ENCODE measurements at regions not wholly inside any gene's neighbourhood (a gene's known extent, or its start where the extent isn't known, plus 50 kb on each side); places are given as distances from the start of the nearest gene placed in this dataset.

DNA sequence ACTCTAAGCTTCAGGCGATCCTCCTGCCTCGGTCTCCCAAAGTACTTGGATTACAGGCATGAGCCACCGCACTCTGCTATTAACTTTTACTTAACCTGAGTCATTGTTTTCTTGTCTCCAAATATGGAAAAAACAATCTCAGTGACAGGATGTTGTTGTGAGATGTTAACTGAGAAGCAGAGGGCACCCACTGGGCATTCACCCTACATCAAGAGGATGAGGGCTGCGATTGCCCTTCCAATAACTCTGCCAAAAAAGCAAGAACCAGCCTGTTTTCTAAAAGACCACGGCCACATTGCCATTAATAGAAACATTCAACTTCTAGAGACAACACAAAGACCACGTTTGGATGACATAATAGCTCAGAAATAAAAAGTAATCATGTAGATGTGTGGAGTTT is 107.6 kb upstream of the SGK1 start:
- H3K4me3 ChIP-seq (ENCODE audit: low read depth, low read length): no peak overlapping the region
- TF ChIP-seq, protein P1, sequence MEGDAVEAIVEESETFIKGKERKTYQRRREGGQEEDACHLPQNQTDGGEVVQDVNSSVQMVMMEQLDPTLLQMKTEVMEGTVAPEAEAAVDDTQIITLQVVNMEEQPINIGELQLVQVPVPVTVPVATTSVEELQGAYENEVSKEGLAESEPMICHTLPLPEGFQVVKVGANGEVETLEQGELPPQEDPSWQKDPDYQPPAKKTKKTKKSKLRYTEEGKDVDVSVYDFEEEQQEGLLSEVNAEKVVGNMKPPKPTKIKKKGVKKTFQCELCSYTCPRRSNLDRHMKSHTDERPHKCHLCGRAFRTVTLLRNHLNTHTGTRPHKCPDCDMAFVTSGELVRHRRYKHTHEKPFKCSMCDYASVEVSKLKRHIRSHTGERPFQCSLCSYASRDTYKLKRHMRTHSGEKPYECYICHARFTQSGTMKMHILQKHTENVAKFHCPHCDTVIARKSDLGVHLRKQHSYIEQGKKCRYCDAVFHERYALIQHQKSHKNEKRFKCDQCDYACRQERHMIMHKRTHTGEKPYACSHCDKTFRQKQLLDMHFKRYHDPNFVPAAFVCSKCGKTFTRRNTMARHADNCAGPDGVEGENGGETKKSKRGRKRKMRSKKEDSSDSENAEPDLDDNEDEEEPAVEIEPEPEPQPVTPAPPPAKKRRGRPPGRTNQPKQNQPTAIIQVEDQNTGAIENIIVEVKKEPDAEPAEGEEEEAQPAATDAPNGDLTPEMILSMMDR (IDR thresholded peaks at IDR 0.05; ENCODE audit: low read depth, low read length): no peak

DNA sequence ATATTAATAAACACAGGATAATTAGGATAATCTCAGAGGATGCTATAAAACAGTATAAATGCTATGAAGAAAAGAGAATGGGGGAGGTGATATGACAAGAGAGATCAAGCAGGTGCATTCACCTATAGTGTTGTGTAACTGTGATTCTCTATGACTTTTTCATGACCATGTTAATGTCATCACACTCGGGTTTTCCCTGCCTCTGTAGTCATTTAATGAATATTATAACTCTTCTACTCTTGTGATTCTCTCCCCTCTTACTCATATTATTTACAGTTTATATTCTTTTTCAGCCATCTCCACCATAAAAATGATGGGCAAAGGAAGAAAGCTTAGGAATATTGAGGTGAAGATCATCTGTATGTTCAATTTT is 106.9 kb upstream of the SGK1 start:
- H3K4me3 ChIP-seq (ENCODE audit: low read depth, low read length): no peak overlapping the region
- TF ChIP-seq, protein P1 (IDR thresholded peaks at IDR 0.05; ENCODE audit: low read depth, low read length): no peak

DNA sequence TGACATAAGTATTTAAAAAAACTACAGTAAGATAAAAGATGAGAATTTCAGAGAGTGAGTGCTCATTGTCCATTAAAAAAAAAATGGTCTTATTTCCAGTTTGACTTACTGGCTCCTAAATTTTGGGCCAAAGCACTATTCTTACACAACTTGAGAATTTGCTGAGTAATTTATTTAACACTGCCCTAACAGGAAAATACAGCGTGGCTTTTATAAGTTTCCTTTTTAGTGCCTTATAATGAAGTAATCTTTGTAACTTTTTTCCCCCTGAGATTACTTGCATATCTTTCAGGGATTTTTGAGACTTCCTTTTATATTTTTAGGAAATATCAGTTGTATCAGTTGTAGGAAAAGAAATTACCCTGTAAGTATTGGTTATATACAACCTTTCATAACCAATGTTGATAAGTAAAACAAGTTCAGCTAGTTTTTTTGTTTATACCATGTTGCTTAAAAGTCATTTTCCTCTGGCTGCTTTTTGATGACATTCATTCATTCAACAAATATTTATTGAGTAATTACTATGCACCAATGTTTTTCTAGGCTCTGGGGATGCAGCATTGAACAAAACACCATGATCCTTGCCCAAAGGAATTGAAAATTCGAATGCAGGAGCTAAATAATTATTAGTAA is 106.4 kb upstream of the SGK1 start:
- TF ChIP-seq, protein P1 (IDR thresholded peaks at IDR 0.05; ENCODE audit: low read depth, low read length): no peak
- no peak overlapping the region for H3K4me3 ChIP-seq (ENCODE audit: low read depth, low read length)

DNA sequence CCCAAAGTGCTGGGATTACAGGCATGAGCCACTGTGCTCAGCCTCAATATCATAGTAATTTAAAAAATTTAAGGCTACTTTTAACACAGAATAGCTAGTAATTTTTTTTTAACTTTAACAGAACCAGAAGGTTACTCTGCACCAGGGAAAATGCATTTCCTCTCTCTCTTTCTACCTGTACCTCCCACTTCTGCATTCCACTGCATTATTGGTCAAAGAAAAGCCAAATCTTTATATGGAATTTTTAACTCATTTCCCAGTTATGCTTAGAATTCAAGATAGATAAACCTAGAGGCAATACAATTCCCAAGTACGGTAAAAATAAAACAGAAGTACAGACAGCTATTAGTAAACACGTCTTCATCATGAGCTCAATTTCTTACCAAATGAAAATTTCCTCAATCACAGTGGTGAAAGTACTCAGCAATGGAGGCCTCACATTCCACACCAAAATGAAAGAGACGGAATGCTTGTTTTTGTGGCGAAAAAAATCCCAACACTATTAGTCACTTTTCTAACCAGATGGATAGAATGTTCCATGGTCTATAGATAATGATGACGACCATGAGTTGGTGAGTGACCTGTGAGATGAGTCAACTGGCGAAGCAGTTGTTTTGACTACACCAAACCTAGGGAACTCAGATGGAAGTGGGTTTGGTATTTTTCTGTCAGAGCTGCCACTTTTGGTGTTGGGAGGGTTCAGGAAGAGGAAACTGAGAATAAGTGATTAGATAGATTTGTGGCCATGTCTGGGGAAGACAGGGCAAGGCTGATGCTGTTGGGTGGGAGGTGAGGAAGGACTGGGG is 104.7 kb upstream of the SGK1 start:
- TF ChIP-seq, protein P1 (IDR thresholded peaks at IDR 0.05; ENCODE audit: low read depth, low read length): no peak
- H3K4me3 ChIP-seq (ENCODE audit: low read depth, low read length): peak overlapping the region; percentile 40

DNA sequence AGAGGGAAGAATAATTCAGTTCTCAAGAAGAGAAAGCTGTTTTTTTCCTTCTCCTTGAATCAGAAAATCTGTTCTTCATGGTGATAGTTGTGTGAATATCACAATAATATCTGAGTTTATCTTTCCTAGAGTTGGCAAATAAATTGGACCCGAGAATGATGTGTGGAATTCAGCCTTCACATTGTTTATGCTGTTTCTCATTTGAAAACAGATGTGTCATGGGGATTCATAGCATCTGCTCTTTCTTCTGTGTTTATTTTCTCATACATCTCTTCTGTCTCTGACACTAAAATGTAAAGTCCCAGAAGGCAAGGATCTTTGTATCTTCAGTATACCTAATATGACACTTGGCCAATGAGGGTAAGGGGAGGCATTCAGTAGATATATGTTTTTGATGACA is 103.6 kb upstream of the SGK1 start:
- H3K4me3 ChIP-seq (ENCODE audit: low read depth, low read length): no peak overlapping the region
- TF ChIP-seq, protein P1 (IDR thresholded peaks at IDR 0.05; ENCODE audit: low read depth, low read length): no peak

DNA sequence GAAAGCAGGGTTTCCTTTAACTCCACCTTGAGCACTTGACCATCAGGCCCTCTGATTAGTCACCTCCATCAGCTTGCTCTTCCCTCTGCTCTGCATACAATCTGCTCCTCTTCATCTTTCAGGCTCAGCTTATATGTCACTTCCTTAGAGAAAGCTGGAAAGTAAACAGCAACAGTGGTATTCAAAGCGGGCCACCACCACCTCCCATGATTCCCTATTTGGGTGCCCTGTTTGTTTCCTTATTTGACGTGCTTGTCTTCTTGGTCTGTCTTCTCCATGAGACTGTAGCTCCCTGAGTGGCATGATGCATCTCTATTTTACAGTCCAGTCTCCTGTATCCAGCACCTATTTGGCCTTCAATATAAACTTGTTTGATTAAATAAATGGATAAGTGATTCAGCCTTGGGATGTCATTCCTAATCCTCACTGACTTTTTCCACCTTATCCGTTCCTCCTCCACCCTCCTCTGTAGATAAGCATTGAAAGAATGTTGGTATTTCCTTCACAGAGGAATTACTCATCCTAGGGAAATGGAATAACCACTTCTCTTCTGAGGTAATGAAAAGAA is 102.8 kb upstream of the SGK1 start:
- H3K4me3 ChIP-seq (ENCODE audit: low read depth, low read length): no peak overlapping the region; the same call in 1 of the 2 replicates
- TF ChIP-seq, protein P1 (IDR thresholded peaks at IDR 0.05; ENCODE audit: low read depth, low read length): no peak

DNA sequence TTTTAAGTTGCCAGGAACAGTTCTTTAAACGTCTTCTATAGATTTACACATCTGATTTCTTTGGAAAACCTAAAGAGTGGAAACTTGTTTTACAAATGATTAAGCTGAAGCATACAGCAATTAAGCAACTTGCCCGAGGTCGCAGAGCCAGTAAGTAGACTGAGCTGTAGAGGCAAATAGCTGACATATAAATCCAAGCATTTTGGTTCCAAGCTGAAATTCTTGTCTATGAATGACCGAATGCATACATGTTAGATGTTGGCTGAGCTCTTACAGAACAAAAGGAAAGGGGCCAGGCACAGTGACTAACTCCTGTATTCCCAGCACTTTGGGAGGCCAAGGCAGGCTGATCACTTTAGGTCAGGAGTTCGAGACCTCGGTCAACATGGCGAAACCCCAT is 101.8 kb upstream of the SGK1 start:
- TF ChIP-seq, protein P1 (IDR thresholded peaks at IDR 0.05; ENCODE audit: low read depth, low read length): no peak
- no peak overlapping the region for H3K4me3 ChIP-seq (ENCODE audit: low read depth, low read length)
